Sigmoid colon (tissue), 4 donors: ENCODE measurements at regions not wholly inside any gene's neighbourhood (a gene's known extent, or its start where the extent isn't known, plus 50 kb on each side); places are given as distances from the start of the nearest gene placed in this dataset.

Source experiments
- POLR2AphosphoS5 ChIP-seq, 4 donors: sonication (generic); formaldehyde crosslinking; IDR thresholded peaks; one replicate each; pipeline ENCODE4 v1.6.1; 2017; ENCODE audit warnings: antibody characterized with exemption in 4 of 4
- TF ChIP-seq, protein P1 (sequence below), 4 experiments: fragments of 450-650 bp in 3 of 4; fragments of 200-600 bp in 1 of 4; IDR thresholded peaks; one replicate each; pipeline ENCODE4 v1.5.1; 2016 to 2019; ENCODE audit warnings: antibody characterized with exemption in 4 of 4, mild to moderate bottlenecking in 3 of 4, moderate library complexity in 2 of 4

DNA sequence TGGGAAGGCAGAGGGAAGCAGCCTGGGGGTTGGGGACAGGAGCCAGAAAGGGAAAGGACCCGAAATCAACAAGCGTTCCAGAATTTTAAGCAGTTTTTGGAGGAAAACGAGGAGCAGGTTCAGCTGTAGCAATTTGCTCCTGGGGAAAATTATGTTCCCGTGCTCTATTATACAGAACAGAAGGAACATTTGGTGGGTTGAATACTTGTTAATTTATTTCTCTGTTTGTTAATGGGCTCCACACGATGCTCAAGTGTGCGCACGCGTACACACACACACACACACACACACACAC lies 149.2 kb upstream of the LINGO1 start:
- no peak for TF ChIP-seq POLR2AphosphoS5 (IDR thresholded peaks at IDR 0.05)
- TF ChIP-seq, protein P1, sequence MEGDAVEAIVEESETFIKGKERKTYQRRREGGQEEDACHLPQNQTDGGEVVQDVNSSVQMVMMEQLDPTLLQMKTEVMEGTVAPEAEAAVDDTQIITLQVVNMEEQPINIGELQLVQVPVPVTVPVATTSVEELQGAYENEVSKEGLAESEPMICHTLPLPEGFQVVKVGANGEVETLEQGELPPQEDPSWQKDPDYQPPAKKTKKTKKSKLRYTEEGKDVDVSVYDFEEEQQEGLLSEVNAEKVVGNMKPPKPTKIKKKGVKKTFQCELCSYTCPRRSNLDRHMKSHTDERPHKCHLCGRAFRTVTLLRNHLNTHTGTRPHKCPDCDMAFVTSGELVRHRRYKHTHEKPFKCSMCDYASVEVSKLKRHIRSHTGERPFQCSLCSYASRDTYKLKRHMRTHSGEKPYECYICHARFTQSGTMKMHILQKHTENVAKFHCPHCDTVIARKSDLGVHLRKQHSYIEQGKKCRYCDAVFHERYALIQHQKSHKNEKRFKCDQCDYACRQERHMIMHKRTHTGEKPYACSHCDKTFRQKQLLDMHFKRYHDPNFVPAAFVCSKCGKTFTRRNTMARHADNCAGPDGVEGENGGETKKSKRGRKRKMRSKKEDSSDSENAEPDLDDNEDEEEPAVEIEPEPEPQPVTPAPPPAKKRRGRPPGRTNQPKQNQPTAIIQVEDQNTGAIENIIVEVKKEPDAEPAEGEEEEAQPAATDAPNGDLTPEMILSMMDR (IDR thresholded peaks at IDR 0.05) = no peak
